Transverse colon (tissue), 4 donors: ENCODE measurements at regions not wholly inside any gene's neighbourhood (a gene's known extent, or its start where the extent isn't known, plus 50 kb on each side); places are given as distances from the start of the nearest gene placed in this dataset.

Experiments used
- DNase-seq: peaks from one replicate; pipeline ENCODE4 v3.0.0-alpha.2; 2019
- H3K27ac ChIP-seq, 4 donors: fragments of 200-600 bp; sonication (generic); 2 replicates each; pipeline ENCODE4 v1.5.1; 2016 to 2018; ENCODE audit warnings: inconsistent platforms in 4 of 4
- H3K27me3 ChIP-seq: fragments of 200-600 bp; sonication (generic); 2 replicates; pipeline ENCODE4 v1.5.1; 2017; ENCODE audit warnings: inconsistent platforms
- H3K36me3 ChIP-seq, 4 donors: fragments of 200-600 bp; sonication (generic); 2 replicates each; pipeline ENCODE4 v1.5.1; 2017 to 2019; ENCODE audit warnings: inconsistent platforms in 4 of 4
- H3K4me1 ChIP-seq, 4 donors: fragments of 200-600 bp; sonication (generic); 2 replicates each; pipeline ENCODE4 v1.5.1; 2017 to 2020; ENCODE audit warnings: inconsistent platforms in 4 of 4
- H3K4me3 ChIP-seq, 4 donors: fragments of 200-600 bp; sonication (generic); 1 replicate in 1 of 4; 2 replicates in 3 of 4; pipeline versions ENCODE4 v1.5.1 to v1.6.1; 2017 to 2019; ENCODE audit warnings: inconsistent platforms in 4 of 4
- H3K9me3 ChIP-seq, 2 donors: fragments of 200-600 bp; sonication (generic); 2 replicates each; pipeline ENCODE4 v1.5.1; 2017 to 2019; ENCODE audit warnings: inconsistent platforms in 2 of 2
- CTCF ChIP-seq, 5 experiments: fragments of 200-600 bp in 3 of 5; fragments of 450-650 bp in 2 of 5; sonication (generic) in 3 of 5; IDR thresholded peaks; 1 replicate in 2 of 5; 2 replicates in 3 of 5; pipeline ENCODE4 v1.5.1; 2016 to 2017; ENCODE audit warnings: antibody characterized with exemption in 5 of 5, inconsistent platforms in 3 of 5, mild to moderate bottlenecking in 2 of 5, moderate library complexity in 1 of 5
- POLR2AphosphoS5 ChIP-seq, 3 donors: sonication (generic); formaldehyde crosslinking; IDR thresholded peaks; one replicate each; pipeline ENCODE4 v1.6.1; 2016; ENCODE audit warnings: antibody characterized with exemption in 3 of 3
- WGBS, 2 donors: methylation state at CpG; one replicate each; pipeline ENCODE4 v1.1.5; 2018; ENCODE audit warnings: low coverage in 1 of 2; 5-methylcytosine and 5-hydroxymethylcytosine counted together
- in situ Hi-C, 4 donors: fragments of 200-750 bp; cut with MboI; loops; one replicate each; pipeline versions ENCODE4 v1.15.0 to v1.15.1; 2017; ENCODE audit warnings: low sequenced_read_pairs in 3 of 4, low pct_ligation_motif_present in 1 of 4, low pct_unique_long_range_greater_than_20kb in 1 of 4
- intact Hi-C: fragments of 100-400 bp; cut with DNase I; formaldehyde crosslinking; loops from one replicate; pipeline ENCODE4 v1.15.1; 2023; ENCODE audit warnings: low total_unique reads
- small RNA-seq, 4 donors: library from RNA; depleted of rRNA; stranded (forward); fragments of <200 nt; gene quantifications; one replicate each; pipeline ENCODE3, GENCODE V24; 2016

GRCh38 chr18:47311585-47311984 lies 60.1 kb upstream of the SKOR2 start:
- intact Hi-C loops (no loop called here), in situ Hi-C loops (no loop called here)
- TF ChIP-seq POLR2AphosphoS5 (IDR thresholded peaks at IDR 0.05), result no peak
- TF ChIP-seq CTCF (IDR thresholded peaks at IDR 0.05), result no peak
- Histone ChIP-seq H3K9me3 (no peaks in the 10 kb centered on the region), H3K27ac (no peak overlapping the region), H3K36me3 (no peaks in the 10 kb centered on the region), H3K4me1 (no peaks in the 10 kb centered on the region), H3K27me3 (no peaks in the 10 kb centered on the region), H3K4me3 (no peak overlapping the region)
- no peak for DNase-seq
- 84 to 86% methylated on average over 1 to 2 of the region's 2 CpGs for WGBS, 2 donors

Small RNAs in the stretch of these regions (small RNA-seq; reads per million reads assigned to genes)
- gene MIR4527, result 0 reads per million in 4 donors
